Ascending aorta (tissue), 2 donors: ENCODE measurements at regions not wholly inside any gene's neighbourhood (a gene's known extent, or its start where the extent isn't known, plus 50 kb on each side); places are given as distances from the start of the nearest gene placed in this dataset.

ENCODE experiments used
- DNase-seq, 2 donors: peaks; one replicate each; pipeline ENCODE4 v3.0.0-alpha.2; 2019; ENCODE audit warnings: low spot score in 2 of 2
- H3K27ac ChIP-seq, 2 donors: fragments of 200-600 bp; sonication (generic); one replicate each; pipeline ENCODE4 v1.5.1; 2016 to 2017; ENCODE audit warnings: mild to moderate bottlenecking in 1 of 2
- H3K27me3 ChIP-seq: fragments of 200-600 bp; sonication (generic); one replicate; pipeline ENCODE4 v1.5.1; 2017
- H3K36me3 ChIP-seq, 2 donors: fragments of 200-600 bp; sonication (generic); one replicate each; pipeline ENCODE4 v1.5.1; 2016
- H3K4me1 ChIP-seq, 2 donors: fragments of 200-600 bp; sonication (generic); one replicate each; pipeline ENCODE4 v1.5.1; 2016 to 2017; ENCODE audit warnings: mild to moderate bottlenecking in 1 of 2
- H3K4me3 ChIP-seq, 2 donors: fragments of 200-600 bp; sonication (generic); one replicate each; pipeline ENCODE4 v1.5.1; 2016 to 2017; ENCODE audit warnings: mild to moderate bottlenecking in 1 of 2
- H3K9me3 ChIP-seq, 2 donors: fragments of 200-600 bp; sonication (generic); one replicate each; pipeline ENCODE4 v1.5.1; 2016
- CTCF ChIP-seq, 3 experiments: fragments of 200-600 bp in 2 of 3; fragments of 450-650 bp in 1 of 3; sonication (generic) in 2 of 3; IDR thresholded peaks; one replicate each; pipeline ENCODE4 v1.5.1; 2016 to 2019; ENCODE audit warnings: antibody characterized with exemption in 3 of 3, mild to moderate bottlenecking in 1 of 3, moderate library complexity in 1 of 3
- intact Hi-C: fragments of 100-400 bp; cut with DNase I; formaldehyde crosslinking; loops from one replicate; pipeline ENCODE4 v1.15.1; 2023

- intact Hi-C loops, result no loop called here
- no peaks in the 10 kb centered on the region for H3K4me1 ChIP-seq
- H3K4me3 ChIP-seq, result no peak overlapping the region
- H3K36me3 ChIP-seq, result no peaks in the 10 kb centered on the region
- H3K9me3 ChIP-seq, result no peaks in the 10 kb centered on the region
- no peaks in the 10 kb centered on the region for H3K27me3 ChIP-seq
- H3K27ac ChIP-seq, result no peak overlapping the region
- no peak for TF ChIP-seq CTCF (IDR thresholded peaks at IDR 0.05)
- DNase-seq, result no peak
These were observed 159.9 kb upstream of the MGMT start for GRCh38 chr10:129307141-129307540.

- Histone ChIP-seq H3K9me3 (no peaks in the 10 kb centered on the region), H3K4me3 (no peak overlapping the region), H3K27me3 (no peaks in the 10 kb centered on the region), H3K27ac (no peak overlapping the region), H3K36me3 (no peaks in the 10 kb centered on the region), H3K4me1 (no peaks in the 10 kb centered on the region)
- no peak for TF ChIP-seq CTCF (IDR thresholded peaks at IDR 0.05)
- DNase-seq, result no peak
- intact Hi-C loops, result no loop called here
These were observed 158.0 kb upstream of the MGMT start for GRCh38 chr10:129308953-129309564.

- H3K27ac ChIP-seq, result no peak overlapping the region
- H3K9me3 ChIP-seq, result no peaks in the 10 kb centered on the region
- intact Hi-C loops, result no loop called here
- H3K36me3 ChIP-seq, result no peaks in the 10 kb centered on the region
- TF ChIP-seq CTCF (IDR thresholded peaks at IDR 0.05), result no peak
- no peak overlapping the region for H3K4me3 ChIP-seq
- DNase-seq, result no peak
- no peaks in the 10 kb centered on the region for H3K4me1 ChIP-seq
- H3K27me3 ChIP-seq, result no peaks in the 10 kb centered on the region
These were observed 157.5 kb upstream of the MGMT start for GRCh38 chr10:129309565-129309964.

GRCh38 chr10:129310881-129311280, 156.2 kb upstream of the MGMT start:
- Histone ChIP-seq H3K27me3 (no peaks in the 10 kb centered on the region), H3K27ac (no peak overlapping the region), H3K4me1 (no peaks in the 10 kb centered on the region), H3K4me3 (no peak overlapping the region), H3K36me3 (no peaks in the 10 kb centered on the region), H3K9me3 (no peaks in the 10 kb centered on the region)
- intact Hi-C loops, result no loop called here
- DNase-seq, result no peak
- TF ChIP-seq CTCF (IDR thresholded peaks at IDR 0.05), result no peak

GRCh38 chr10:129319934-129320333, 147.1 kb upstream of the MGMT start:
- Histone ChIP-seq H3K27ac (no peak overlapping the region), H3K36me3 (no peaks in the 10 kb centered on the region), H3K4me1 (no peaks in the 10 kb centered on the region), H3K9me3 (peaks cover 0 to 12% of the 10 kb centered on the region in 2 donors), H3K27me3 (no peaks in the 10 kb centered on the region), H3K4me3 (no peak overlapping the region)
- TF ChIP-seq CTCF (IDR thresholded peaks at IDR 0.05), result no peak
- DNase-seq, result no peak
- intact Hi-C loops, result no loop called here

GRCh38 chr10:129320340-129320739, 146.7 kb upstream of the MGMT start:
- Histone ChIP-seq H3K4me3 (no peak overlapping the region), H3K4me1 (no peaks in the 10 kb centered on the region), H3K27ac (no peak overlapping the region), H3K36me3 (no peaks in the 10 kb centered on the region), H3K27me3 (no peaks in the 10 kb centered on the region), H3K9me3 (peaks cover 0 to 12% of the 10 kb centered on the region in 2 donors)
- no peak for TF ChIP-seq CTCF (IDR thresholded peaks at IDR 0.05)
- intact Hi-C loops, result no loop called here
- no peak for DNase-seq
